ENCODE measurements at regions not wholly inside any gene's neighbourhood (a gene's known extent, or its start where the extent isn't known, plus 50 kb on each side); places are given as distances from the start of the nearest gene placed in this dataset.

DNA sequence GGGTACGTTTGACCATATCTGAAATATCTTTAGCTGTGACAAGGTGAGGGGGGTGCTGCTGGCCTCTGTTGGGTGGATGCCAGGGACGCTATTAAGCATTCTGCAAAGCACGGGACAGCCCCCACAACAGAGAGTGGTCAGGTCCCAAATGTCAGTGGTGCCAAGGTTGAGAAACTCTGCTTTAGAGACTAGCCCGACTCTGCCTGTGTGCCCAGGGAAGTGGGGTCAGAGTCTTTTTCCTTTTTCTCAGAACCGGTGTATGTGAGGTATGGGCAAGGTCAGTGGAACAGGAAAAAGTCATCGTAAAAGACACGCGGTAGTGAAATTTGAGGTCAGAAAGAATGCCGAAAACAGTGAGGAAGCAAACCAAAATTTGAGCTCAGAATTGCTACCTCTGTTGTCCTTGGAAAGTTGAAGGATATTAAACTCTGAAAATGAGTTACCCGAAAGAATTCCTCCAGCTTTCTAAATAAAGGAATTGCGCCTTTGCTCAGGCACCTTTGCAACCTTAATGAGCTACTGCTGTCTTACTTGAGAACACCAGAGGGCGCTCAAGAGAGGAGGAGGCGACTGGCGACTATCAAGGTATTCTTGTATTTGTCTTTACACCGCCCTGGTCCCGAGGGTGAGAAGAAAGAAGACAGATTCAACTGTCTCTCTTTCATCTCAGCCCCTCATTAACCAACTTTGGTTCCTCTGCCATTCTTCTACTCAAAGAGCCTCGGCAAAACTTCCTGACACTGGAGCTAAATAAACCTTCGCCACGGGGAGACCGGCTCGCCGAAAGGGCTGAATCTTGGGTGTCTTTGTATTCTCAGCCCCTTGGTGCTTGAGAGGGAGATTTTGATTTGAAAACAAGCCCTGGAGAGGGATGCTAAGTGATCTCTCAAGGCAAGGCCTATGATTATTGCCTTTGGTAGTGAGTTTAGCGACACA lies 85.4 kb upstream of the OLIG2 start:
- TF ChIP-seq POLR2A (IDR thresholded peaks at IDR 0.05) (no peak), CTCF (IDR thresholded peaks at IDR 0.05) (peak; percentile 62 to 81 (median 71))

Measured in body of pancreas (tissue), 4 donors.